Common myeloid progenitor, CD34-positive (primary cell): ENCODE measurements at regions not wholly inside any gene's neighbourhood (a gene's known extent, or its start where the extent isn't known, plus 50 kb on each side); places are given as distances from the start of the nearest gene placed in this dataset.
A peak's percentile ranks its signal among the peaks of the same experiment; 100 is the strongest.

Source experiments
- CTCF ChIA-PET: fragments of 350-600 bp; sonication (Branson Sonifier 250); formaldehyde crosslinking; loops from one replicate; lab custom pipeline; 2021; ENCODE audit warnings: antibody characterized with exemption; lab: Charles Lee
- POLR2A ChIA-PET: fragments of 350-600 bp; sonication (Branson Sonifier 250); formaldehyde crosslinking; loops from one replicate; lab custom pipeline; 2021; ENCODE audit warnings: antibody characterized with exemption; lab: Charles Lee
- DNase-seq, 3 donors: peaks; one replicate each; pipeline versions ENCODE4 v3.0.0 to v3.0.0-alpha.2; 2013
- H3K27ac ChIP-seq, 2 experiments: 1 replicate in 1 of 2; 2 replicates in 1 of 2; pipeline ENCODE4 v1.7.0; 2013; ENCODE audit warnings: inconsistent platforms in 2 of 2, low read length in 2 of 2, mild to moderate bottlenecking in 2 of 2, low read depth in 1 of 2, moderate library complexity in 1 of 2; ENCODE audit not compliant: severe bottlenecking in 2 of 2, insufficient read depth in 1 of 2, poor library complexity in 1 of 2
- H3K27me3 ChIP-seq, 5 experiments: replicated peaks in 2 of 5; 1 replicate in 3 of 5; 2 replicates in 2 of 5; pipeline versions ENCODE4 v1.6.1 to v1.7.0; 2013; ENCODE audit warnings: low read length in 4 of 5, mild to moderate bottlenecking in 2 of 5, moderate library complexity in 2 of 5, inconsistent platforms in 1 of 5; ENCODE audit not compliant: insufficient read depth in 5 of 5, control insufficient read depth in 4 of 5
- H3K36me3 ChIP-seq, 4 experiments: 1 replicate in 2 of 4; 2 replicates in 2 of 4; pipeline versions ENCODE4 v1.6.1 to v1.7.0; 2013; ENCODE audit warnings: low read length in 3 of 4, control low read depth in 1 of 4, mild to moderate bottlenecking in 1 of 4; ENCODE audit not compliant: control insufficient read depth in 4 of 4, insufficient read depth in 4 of 4
- H3K4me1 ChIP-seq, 4 experiments: 1 replicate in 3 of 4; 2 replicates in 1 of 4; pipeline versions ENCODE4 v1.6.1 to v1.7.1; 2013; ENCODE audit warnings: low read length in 3 of 4, mild to moderate bottlenecking in 3 of 4, control low read depth in 1 of 4, inconsistent platforms in 1 of 4, moderate library complexity in 1 of 4; ENCODE audit not compliant: control insufficient read depth in 4 of 4, insufficient read depth in 4 of 4; ENCODE audit errors: control extremely low read depth in 1 of 4
- H3K4me3 ChIP-seq, 7 experiments: 1 replicate in 4 of 7; 2 replicates in 3 of 7; pipeline versions ENCODE4 v1.5.1 to v1.7.0; 2013; ENCODE audit warnings: mild to moderate bottlenecking in 7 of 7, low read length in 6 of 7, moderate library complexity in 6 of 7, inconsistent platforms in 2 of 7, low read depth in 2 of 7, control low read depth in 1 of 7; ENCODE audit not compliant: insufficient read depth in 4 of 7, control insufficient read depth in 1 of 7; ENCODE audit errors: extremely low read depth in 1 of 7
- H3K9me3 ChIP-seq, 5 experiments: 1 replicate in 4 of 5; 2 replicates in 1 of 5; pipeline versions ENCODE4 v1.6.1 to v1.7.1; 2013; ENCODE audit warnings: low read length in 4 of 5, mild to moderate bottlenecking in 2 of 5, inconsistent platforms in 1 of 5, low read depth in 1 of 5, moderate library complexity in 1 of 5; ENCODE audit not compliant: control insufficient read depth in 4 of 5, insufficient read depth in 2 of 5; ENCODE audit errors: control extremely low read depth in 1 of 5
- WGBS: methylation state at CpG from one replicate; pipeline ENCODE4 v1.1.5; 2013; ENCODE audit not compliant: insufficient coverage; 5-methylcytosine and 5-hydroxymethylcytosine counted together

- no peaks in the 10 kb centered on the region for H3K9me3 ChIP-seq
- peak overlapping the region in 4 of 7 experiments; percentile 23 to 96 (median 60) for H3K4me3 ChIP-seq
- H3K4me1 ChIP-seq = peaks cover 21 to 69% (median 56%) of the 10 kb centered on the region in 4 experiments
- no peaks in the 10 kb centered on the region for H3K36me3 ChIP-seq
- ChIA-PET POLR2A (no interaction called here), CTCF (interaction anchor here (0.7 to 2.2 kb wide), 2 partner anchors 9 to 47 kb away, joined by 3 to 5 read pairs; no protein-coding TSS in a partner anchor)
- DNase-seq = peak; percentile 44 to 86 (median 69)
- peak overlapping the region; percentile 41 to 89 for H3K27ac ChIP-seq
- WGBS = 60% methylated on average over 1 of the region's 2 CpGs
- no peaks in the 10 kb centered on the region for H3K27me3 ChIP-seq
Observed at GRCh38 chr2:123915380-123915779, 109.7 kb upstream of the CNTNAP5 start.

DNA sequence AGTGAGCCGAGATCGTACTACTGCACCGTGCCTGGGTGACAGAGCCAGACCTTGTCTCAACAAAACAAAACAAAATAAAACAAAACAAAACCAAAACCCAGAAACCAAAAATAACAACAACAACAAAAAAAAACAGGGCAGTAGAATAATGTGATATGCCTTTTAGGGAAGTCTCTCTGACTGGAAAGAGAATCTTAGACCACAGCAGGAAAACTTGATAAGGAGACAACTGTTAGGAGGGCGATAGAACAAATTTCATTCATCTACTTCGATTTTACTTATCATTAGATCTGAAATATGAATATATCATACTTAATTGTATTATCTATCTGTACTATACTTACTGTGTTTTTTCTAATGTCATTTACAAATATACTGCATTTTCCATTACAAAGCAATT lies 109.0 kb upstream of the CNTNAP5 start:
- Histone ChIP-seq H3K4me3 (peak overlapping the region in 5 of 7 experiments; percentile 7 to 96 (median 26)), H3K27me3 (no peaks in the 10 kb centered on the region), H3K27ac (peak overlapping the region; percentile 14 to 18), H3K9me3 (no peaks in the 10 kb centered on the region), H3K4me1 (peaks cover 20 to 68% (median 55%) of the 10 kb centered on the region in 4 experiments), H3K36me3 (no peaks in the 10 kb centered on the region)
- ChIA-PET CTCF (interaction anchor here (2.2 kb wide), 1 partner anchor 10 kb away, joined by 5 read pairs; no protein-coding TSS in a partner anchor), POLR2A (interaction anchor here (1.6 kb wide), 1 partner anchor 12 kb away, joined by 3 read pairs; no protein-coding TSS in a partner anchor)
- WGBS = no CpG with 5 or more reads among the region's 5 CpGs
- peak; percentile 40 to 77 (median 58) for DNase-seq

- ChIA-PET POLR2A (interaction anchor here (0.6 to 1.6 kb wide), 2 partner anchors 11 to 32 kb away, joined by 3 read pairs; no protein-coding TSS in a partner anchor), CTCF (interaction anchor here (2.2 kb wide), 1 partner anchor 10 kb away, joined by 5 read pairs; no protein-coding TSS in a partner anchor)
- no peaks in the 10 kb centered on the region for H3K36me3 ChIP-seq
- no CpG with 5 or more reads among the region's 1 CpG for WGBS
- H3K4me3 ChIP-seq = peak overlapping the region in 2 of 7 experiments; percentile 50 to 66
- peak overlapping the region; percentile 55 to 72 for H3K27ac ChIP-seq
- H3K4me1 ChIP-seq = peaks cover 17 to 65% (median 54%) of the 10 kb centered on the region in 4 experiments
- no peaks in the 10 kb centered on the region for H3K9me3 ChIP-seq
- no peaks in the 10 kb centered on the region for H3K27me3 ChIP-seq
- DNase-seq = peak; percentile 86 to 97 (median 94)
Observed at GRCh38 chr2:123916531-123916930, 108.6 kb upstream of the CNTNAP5 start.

DNA sequence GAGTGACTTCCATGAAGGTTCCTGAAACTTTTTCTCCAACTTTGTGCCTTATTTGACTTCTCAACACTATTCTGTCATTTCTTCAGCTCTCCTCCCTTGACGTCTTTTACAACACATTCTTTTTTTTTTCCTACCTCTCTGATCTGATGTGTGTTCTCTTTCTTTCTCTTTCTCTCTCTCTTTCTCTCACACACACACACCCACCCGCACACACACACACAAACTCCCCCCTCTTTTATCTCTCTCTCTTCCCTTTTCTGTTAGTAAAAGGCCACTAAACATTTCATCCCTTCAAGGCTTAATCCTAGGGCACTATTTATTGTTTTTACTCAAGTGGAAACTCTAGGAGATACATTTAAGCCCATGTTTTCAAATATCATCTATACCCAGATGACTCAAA lies 107.8 kb upstream of the CNTNAP5 start:
- Histone ChIP-seq H3K4me1 (peaks cover 15 to 62% (median 53%) of the 10 kb centered on the region in 4 experiments), H3K27ac (peak overlapping the region; percentile 55 to 72), H3K36me3 (no peaks in the 10 kb centered on the region), H3K27me3 (no peaks in the 10 kb centered on the region), H3K9me3 (peaks cover 0 to 4% (median 0%) of the 10 kb centered on the region in 5 experiments), H3K4me3 (peak overlapping the region in 3 of 7 experiments; percentile 44 to 66 (median 62))
- WGBS = 0% methylated on average over 2 of the region's 2 CpGs
- ChIA-PET CTCF (interaction anchor here (0.6 to 0.9 kb wide), 3 partner anchors 16 to 1915 kb away, joined by 3 read pairs; no protein-coding TSS in a partner anchor), POLR2A (interaction anchor here (0.6 to 1.6 kb wide), 2 partner anchors 11 to 31 kb away, joined by 3 read pairs; no protein-coding TSS in a partner anchor)
- DNase-seq = peak in 2 of 3 donors; percentile 64 to 77

DNA sequence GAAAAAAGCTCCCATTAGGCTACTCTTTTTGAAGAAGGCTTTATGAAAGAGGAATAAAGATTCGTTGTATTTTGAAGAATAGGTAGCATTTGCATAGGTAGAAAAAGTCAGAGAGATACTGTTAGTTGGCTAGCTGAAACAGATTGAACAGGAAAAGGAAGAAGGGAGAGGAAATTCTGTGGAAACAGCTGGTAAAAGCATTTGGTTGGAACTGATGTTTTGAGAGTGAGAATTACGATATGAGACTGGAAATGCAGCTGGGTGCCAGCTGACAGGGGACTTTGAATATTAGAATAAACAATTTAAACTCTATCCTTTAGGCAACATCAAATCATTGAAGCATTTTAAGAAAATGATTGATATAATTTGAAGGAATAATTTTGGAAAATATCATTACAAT lies 96.7 kb upstream of the CNTNAP5 start:
- Histone ChIP-seq H3K27ac (no peak overlapping the region), H3K36me3 (no peaks in the 10 kb centered on the region), H3K4me3 (peak overlapping the region in 2 of 7 experiments; percentile 10 to 28), H3K4me1 (peaks cover 0 to 21% (median 12%) of the 10 kb centered on the region in 4 experiments), H3K27me3 (no peaks in the 10 kb centered on the region), H3K9me3 (peaks cover 0 to 11% (median 8%) of the 10 kb centered on the region in 5 experiments)
- POLR2A ChIA-PET = interaction anchor here (0.9 kb wide), 1 partner anchor 12 kb away, joined by 3 read pairs; no protein-coding TSS in a partner anchor
- WGBS = 0% methylated on average over 1 of the region's 2 CpGs
- CTCF ChIA-PET = no interaction called here
- peak in 2 of 3 donors; percentile 34 to 55 for DNase-seq

GRCh38 chr2:123935405-123935804 lies 89.7 kb upstream of the CNTNAP5 start:
- no peaks in the 10 kb centered on the region for H3K36me3 ChIP-seq
- H3K27ac ChIP-seq = no peak overlapping the region
- no peak for DNase-seq
- ChIA-PET POLR2A (no interaction called here), CTCF (no interaction called here)
- peaks cover 0 to 5% (median 0%) of the 10 kb centered on the region in 5 experiments for H3K9me3 ChIP-seq
- H3K4me3 ChIP-seq = no peak overlapping the region
- 100% methylated on average over 3 of the region's 4 CpGs for WGBS
- no peaks in the 10 kb centered on the region for H3K4me1 ChIP-seq
- H3K27me3 ChIP-seq = no peaks in the 10 kb centered on the region

GRCh38 chr2:123953846-123954245 lies 71.2 kb upstream of the CNTNAP5 start:
- Histone ChIP-seq H3K36me3 (no peaks in the 10 kb centered on the region), H3K4me3 (no peak overlapping the region), H3K27ac (no peak overlapping the region), H3K4me1 (no peaks in the 10 kb centered on the region), H3K9me3 (peaks cover 0 to 3% (median 0%) of the 10 kb centered on the region in 5 experiments), H3K27me3 (no peaks in the 10 kb centered on the region)
- WGBS = 100% methylated on average over 1 of the region's 2 CpGs
- ChIA-PET CTCF (no interaction called here), POLR2A (no interaction called here)
- DNase-seq = peak; percentile 5 to 53 (median 52)
